A673 (cell line): ENCODE measurements at regions not wholly inside any gene's neighbourhood (a gene's known extent, or its start where the extent isn't known, plus 50 kb on each side); places are given as distances from the start of the nearest gene placed in this dataset.

Experiments
- BruUV-seq: library from RNA; stranded (reverse); fragments of 400-500 nt; replicated peaks from 2 replicates; lab custom pipeline; 2021; lab: Mats Ljungman, UMichigan
- CTCF ChIA-PET: fragments of 300-600 bp; sonication (Branson Sonifier 250); formaldehyde crosslinking; loops from one replicate; lab custom pipeline; 2022; ENCODE audit warnings: antibody characterized with exemption; lab: Charles Lee
- POLR2A ChIA-PET: fragments of 300-600 bp; sonication (Branson Sonifier 250); formaldehyde crosslinking; loops from one replicate; lab custom pipeline; 2022; ENCODE audit warnings: antibody characterized with exemption; ENCODE audit not compliant: low non-redundant PET; lab: Charles Lee
- DNase-seq: peaks from one replicate; pipeline ENCODE4 v3.0.0-alpha.2; 2015; ENCODE audit warnings: low spot score
- H3K27ac ChIP-seq: fragments of 200-600 bp; sonication (generic); 2 replicates; pipeline ENCODE4 v1.5.1; 2016; ENCODE audit warnings: mixed run types, low read depth, mild to moderate bottlenecking, mixed read lengths, antibody characterized with exemption, low read length; ENCODE audit not compliant: poor library complexity, severe bottlenecking
- H3K27me3 ChIP-seq: fragments of 200-600 bp; sonication (generic); replicated peaks from 2 replicates; pipeline ENCODE4 v1.6.1; 2017; ENCODE audit warnings: mixed run types, low read depth, mild to moderate bottlenecking, mixed read lengths, antibody characterized with exemption, low read length; ENCODE audit not compliant: insufficient read depth, poor library complexity
- H3K36me3 ChIP-seq: fragments of 200-600 bp; sonication (generic); 2 replicates; pipeline ENCODE4 v1.6.1; 2016; ENCODE audit warnings: mixed run types, mild to moderate bottlenecking, mixed read lengths, antibody characterized with exemption, low read length; ENCODE audit not compliant: insufficient read depth, poor library complexity, severe bottlenecking
- H3K4me1 ChIP-seq: fragments of 200-600 bp; sonication (generic); 2 replicates; pipeline ENCODE4 v1.6.1; 2017; ENCODE audit warnings: mixed run types, mild to moderate bottlenecking, mixed read lengths, antibody characterized with exemption, low read length; ENCODE audit not compliant: insufficient read depth, poor library complexity, severe bottlenecking
- H3K4me3 ChIP-seq: fragments of 200-600 bp; sonication (generic); 2 replicates; pipeline ENCODE4 v1.5.1; 2016; ENCODE audit warnings: low read depth, mixed run types, mild to moderate bottlenecking, mixed read lengths, low read length; ENCODE audit not compliant: poor library complexity, severe bottlenecking
- H3K9me3 ChIP-seq: fragments of 200-600 bp; sonication (generic); 2 replicates; pipeline ENCODE4 v1.6.1; 2016; ENCODE audit warnings: mixed run types, low read depth, mild to moderate bottlenecking, mixed read lengths, antibody characterized with exemption, low read length; ENCODE audit not compliant: poor library complexity, severe bottlenecking
- EZH2 ChIP-seq: fragments of 200-600 bp; sonication (generic); IDR thresholded peaks from 2 replicates; pipeline ENCODE4 v1.6.1; 2017; ENCODE audit warnings: borderline replicate concordance, low read depth, mild to moderate bottlenecking, mixed read lengths, antibody characterized with exemption, low read length; ENCODE audit not compliant: poor library complexity, severe bottlenecking
- intact Hi-C: fragments of 100-400 bp; cut with micrococcal nuclease; formaldehyde crosslinking; loops from one replicate; pipeline ENCODE4 v1.10.0; 2022; ENCODE audit not compliant: unreplicated experiment
- TF ChIP-seq, protein P1 (sequence below): fragments of 300-800, 200-600 bp; sonication (generic); conservative IDR thresholded peaks from 2 replicates; pipeline ENCODE4 v1.5.1; 2017; ENCODE audit warnings: low read depth, mild to moderate bottlenecking, antibody characterized with exemption, low read length, moderate library complexity, mixed read lengths

DNA sequence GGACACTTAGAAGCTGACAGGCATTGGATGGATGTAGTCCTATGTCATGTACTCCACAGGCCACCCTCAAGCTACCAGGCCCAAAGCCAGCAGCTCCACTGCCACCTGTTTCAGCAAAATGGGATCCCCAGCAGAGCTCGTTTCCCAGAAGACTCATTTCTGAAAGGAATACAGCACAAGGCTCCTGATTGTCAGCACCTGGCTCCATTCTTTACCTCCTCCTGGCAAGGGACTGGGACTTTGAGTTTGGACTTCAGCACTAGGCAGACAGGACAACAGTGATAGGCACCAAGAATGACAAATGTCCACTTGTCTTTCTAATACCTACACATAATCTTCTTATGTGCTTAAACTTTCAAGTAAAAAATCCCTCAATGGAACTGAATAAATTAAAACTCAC is 150.4 kb upstream of the RXFP2 start:
- CTCF ChIA-PET, result no interaction called here
- no peak overlapping the region for H3K27ac ChIP-seq
- intact Hi-C loops, result no loop called here
- no peaks in the 10 kb centered on the region for H3K9me3 ChIP-seq
- POLR2A ChIA-PET, result no interaction called here
- BruUV-seq, result no TSS peak
- H3K36me3 ChIP-seq, result no peaks in the 10 kb centered on the region
- no peaks in the 10 kb centered on the region for H3K4me1 ChIP-seq
- TF ChIP-seq, protein P1, sequence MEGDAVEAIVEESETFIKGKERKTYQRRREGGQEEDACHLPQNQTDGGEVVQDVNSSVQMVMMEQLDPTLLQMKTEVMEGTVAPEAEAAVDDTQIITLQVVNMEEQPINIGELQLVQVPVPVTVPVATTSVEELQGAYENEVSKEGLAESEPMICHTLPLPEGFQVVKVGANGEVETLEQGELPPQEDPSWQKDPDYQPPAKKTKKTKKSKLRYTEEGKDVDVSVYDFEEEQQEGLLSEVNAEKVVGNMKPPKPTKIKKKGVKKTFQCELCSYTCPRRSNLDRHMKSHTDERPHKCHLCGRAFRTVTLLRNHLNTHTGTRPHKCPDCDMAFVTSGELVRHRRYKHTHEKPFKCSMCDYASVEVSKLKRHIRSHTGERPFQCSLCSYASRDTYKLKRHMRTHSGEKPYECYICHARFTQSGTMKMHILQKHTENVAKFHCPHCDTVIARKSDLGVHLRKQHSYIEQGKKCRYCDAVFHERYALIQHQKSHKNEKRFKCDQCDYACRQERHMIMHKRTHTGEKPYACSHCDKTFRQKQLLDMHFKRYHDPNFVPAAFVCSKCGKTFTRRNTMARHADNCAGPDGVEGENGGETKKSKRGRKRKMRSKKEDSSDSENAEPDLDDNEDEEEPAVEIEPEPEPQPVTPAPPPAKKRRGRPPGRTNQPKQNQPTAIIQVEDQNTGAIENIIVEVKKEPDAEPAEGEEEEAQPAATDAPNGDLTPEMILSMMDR, result no peak
- TF ChIP-seq EZH2, result no peak
- H3K27me3 ChIP-seq, result no peaks in the 10 kb centered on the region
- no peak overlapping the region for H3K4me3 ChIP-seq
- no peak for DNase-seq

DNA sequence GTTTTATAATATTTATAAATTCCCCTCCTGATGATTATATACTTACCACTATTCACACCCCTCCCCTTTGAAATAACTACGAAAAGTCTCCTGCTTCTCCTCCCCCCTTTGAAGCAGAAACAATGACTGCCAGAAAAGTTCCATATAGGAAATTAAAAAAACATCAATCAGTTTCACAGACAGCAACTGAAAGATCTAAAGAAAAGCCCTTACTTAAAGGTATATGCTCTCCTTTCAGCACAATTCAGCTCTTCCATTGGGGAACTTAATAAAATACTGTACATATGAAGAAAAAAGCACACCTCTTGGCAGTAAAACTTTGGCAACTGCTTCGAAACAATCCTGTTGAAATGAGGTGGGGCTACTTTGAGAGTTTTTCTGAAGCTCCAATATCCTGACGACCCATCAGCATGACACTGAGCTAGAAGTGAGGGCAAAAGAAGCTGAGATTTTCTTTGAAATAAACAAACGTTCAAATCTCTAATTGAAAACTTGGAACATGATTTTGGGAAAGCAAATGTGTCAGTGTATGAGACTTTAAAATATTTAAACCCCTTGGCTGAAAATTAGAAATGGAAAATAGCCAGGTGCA is 147.6 kb upstream of the RXFP2 start:
- intact Hi-C loops, result no loop called here
- Histone ChIP-seq H3K27ac (no peak overlapping the region), H3K9me3 (no peaks in the 10 kb centered on the region), H3K27me3 (no peaks in the 10 kb centered on the region), H3K36me3 (no peaks in the 10 kb centered on the region), H3K4me3 (no peak overlapping the region), H3K4me1 (peaks cover 9% of the 10 kb centered on the region)
- ChIA-PET POLR2A (no interaction called here), CTCF (no interaction called here)
- TF ChIP-seq EZH2, result no peak
- TF ChIP-seq, protein P1, result no peak
- BruUV-seq, result no TSS peak
- no peak for DNase-seq

DNA sequence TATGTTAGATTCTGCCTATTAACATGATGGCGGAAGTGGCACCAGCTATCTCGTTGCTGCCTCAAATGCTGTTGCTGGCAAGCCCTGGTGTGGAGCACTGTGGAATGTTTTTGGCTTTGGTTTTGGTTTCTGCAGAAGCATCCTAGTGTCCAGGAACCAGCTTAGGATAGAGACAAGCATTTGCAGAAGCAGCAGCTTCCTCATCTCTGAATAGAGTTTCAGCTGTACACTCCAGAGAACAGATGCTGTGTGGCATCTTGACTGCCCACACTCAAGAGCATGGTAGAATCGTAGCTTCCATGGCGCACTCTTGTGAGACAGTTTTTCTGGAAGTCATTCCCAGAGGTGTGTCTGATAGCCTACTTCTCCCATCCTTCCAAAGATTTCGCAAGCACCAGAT is 145.3 kb upstream of the RXFP2 start:
- TF ChIP-seq, protein P1, result no peak
- intact Hi-C loops, result no loop called here
- H3K4me1 ChIP-seq, result peaks cover 9% of the 10 kb centered on the region
- no peaks in the 10 kb centered on the region for H3K9me3 ChIP-seq
- no peak overlapping the region for H3K4me3 ChIP-seq
- ChIA-PET POLR2A (no interaction called here), CTCF (no interaction called here)
- DNase-seq, result no peak
- H3K36me3 ChIP-seq, result no peaks in the 10 kb centered on the region
- no peak overlapping the region for H3K27ac ChIP-seq
- BruUV-seq, result no TSS peak
- H3K27me3 ChIP-seq, result no peaks in the 10 kb centered on the region
